GM10266 (cell line): ENCODE measurements at regions not wholly inside any gene's neighbourhood (a gene's known extent, or its start where the extent isn't known, plus 50 kb on each side); places are given as distances from the start of the nearest gene placed in this dataset.

Experiments used
- DNase-seq: peaks from one replicate; pipeline ENCODE4 v3.0.0; 2012; ENCODE audit errors: extremely low spot score
- CTCF ChIP-seq: IDR thresholded peaks from 2 replicates; pipeline ENCODE4 v1.5.1; 2012; ENCODE audit warnings: mild to moderate bottlenecking, low read depth; ENCODE audit not compliant: control insufficient read depth, insufficient read depth; ENCODE audit errors: missing control alignments

GRCh38 chr2:183490489-183490888 lies 366.2 kb downstream of the NUP35 start:
- TF ChIP-seq CTCF, result no peak
- no peak for DNase-seq

GRCh38 chr2:183490914-183491313 lies 366.7 kb downstream of the NUP35 start:
- DNase-seq, result no peak
- no peak for TF ChIP-seq CTCF

GRCh38 chr2:183493040-183493439 lies 368.8 kb downstream of the NUP35 start:
- no peak for TF ChIP-seq CTCF

GRCh38 chr2:183495079-183495478 lies 370.8 kb downstream of the NUP35 start:
- TF ChIP-seq CTCF, result no peak
- DNase-seq, result no peak

More at GRCh38 chr2:183493040-183493439, 368.8 kb downstream of the NUP35 start:
- DNase-seq, result no peak

- DNase-seq, result peak; percentile 32
- no peak for TF ChIP-seq CTCF
Observed at GRCh38 chr2:183495589-183496267, 371.5 kb downstream of the NUP35 start.

- DNase-seq, result no peak
- no peak for TF ChIP-seq CTCF
Observed at GRCh38 chr2:183497861-183498260, 373.6 kb downstream of the NUP35 start.

- no peak for DNase-seq
Observed at GRCh38 chr2:183505911-183506310, 381.7 kb downstream of the NUP35 start.

More at GRCh38 chr2:183505911-183506310, 381.7 kb downstream of the NUP35 start:
- TF ChIP-seq CTCF, result no peak
